ENCODE measurements at regions not wholly inside any gene's neighbourhood (a gene's known extent, or its start where the extent isn't known, plus 50 kb on each side); places are given as distances from the start of the nearest gene placed in this dataset.

- no peak for TF ChIP-seq ZNF462 (CRISPR knock-in tag; IDR thresholded peaks at IDR 0.05)
- TF ChIP-seq NANOG (IDR thresholded peaks at IDR 0.05; ENCODE audit: borderline replicate concordance) = no peak
Observed at GRCh38 chr12:107568718-107569117, 116.9 kb upstream of the PWP1 start (continued).

GRCh38 chr12:107570721-107571120 is 114.9 kb upstream of the PWP1 start:
- TF ChIP-seq ZNF114 (CRISPR knock-in tag; IDR thresholded peaks at IDR 0.05) (no peak), REST (IDR thresholded peaks at IDR 0.05; ENCODE audit: unreplicated experiment) (no peak), ETS1 (IDR thresholded peaks at IDR 0.05) (no peak)
- Histone ChIP-seq H4K20me1 (replicated peaks; ENCODE audit: insufficient read depth) (no peaks in the 10 kb centered on the region), H3K4me3 (no peak overlapping the region), H3K4me1 (ENCODE audit: insufficient read depth) (no peaks in the 10 kb centered on the region), H3K27me3 (ENCODE audit: insufficient read depth) (no peaks in the 10 kb centered on the region), H3K36me3 (ENCODE audit: insufficient read depth) (no peaks in the 10 kb centered on the region), H3K4me2 (no peak overlapping the region), H3K27ac (ENCODE audit: low read depth) (no peak overlapping the region), H2AFZ (no peak overlapping the region), H3K79me2 (replicated peaks; ENCODE audit: insufficient read depth) (no peaks in the 10 kb centered on the region), H3K9me2 (ENCODE audit: insufficient read depth) (no peaks in the 10 kb centered on the region), H3F3A (replicated peaks; ENCODE audit: low read depth) (no peaks in the 10 kb centered on the region)
- Mint-ChIP-seq H3K4me1 (no peaks in the 10 kb centered on the region), H3K36me3 (ENCODE audit: low read depth) (no peaks in the 10 kb centered on the region), H3K9me3 (no peaks in the 10 kb centered on the region), H3K27ac (no peak overlapping the region), H3K27me3 (ENCODE audit: insufficient read depth, low read depth, poor library complexity) (no peaks in the 10 kb centered on the region), H3K4me3 (no peak overlapping the region)
- ATAC-seq (no peak), DNase-seq (ENCODE audit: low spot score) (no peak)

Data from GM23338 (cell line).